Fibroblast of pulmonary artery (primary cell): ENCODE measurements at regions not wholly inside any gene's neighbourhood (a gene's known extent, or its start where the extent isn't known, plus 50 kb on each side); places are given as distances from the start of the nearest gene placed in this dataset.
A peak's percentile ranks its signal among the peaks of the same experiment; 100 is the strongest.

Source experiments
- DNase-seq: peaks from one replicate; pipeline ENCODE4 v3.0.0-alpha.2; 2010; ENCODE audit warnings: low read depth
- H3K4me3 ChIP-seq: replicated peaks from 2 replicates; pipeline ENCODE4 v1.5.1; 2011; ENCODE audit warnings: low read depth, mild to moderate bottlenecking, control low read depth, low read length, moderate library complexity
- CTCF ChIP-seq: IDR thresholded peaks from 2 replicates; pipeline ENCODE4 v1.5.1; 2011; ENCODE audit warnings: mild to moderate bottlenecking, control low read depth, low read length, inconsistent platforms; ENCODE audit errors: missing control alignments

- no peak for DNase-seq
- H3K4me3 ChIP-seq = no peak overlapping the region
- TF ChIP-seq CTCF = no peak
Measured at GRCh38 chr1:87686671-87687070, 358.0 kb downstream of the LMO4 start.

DNA sequence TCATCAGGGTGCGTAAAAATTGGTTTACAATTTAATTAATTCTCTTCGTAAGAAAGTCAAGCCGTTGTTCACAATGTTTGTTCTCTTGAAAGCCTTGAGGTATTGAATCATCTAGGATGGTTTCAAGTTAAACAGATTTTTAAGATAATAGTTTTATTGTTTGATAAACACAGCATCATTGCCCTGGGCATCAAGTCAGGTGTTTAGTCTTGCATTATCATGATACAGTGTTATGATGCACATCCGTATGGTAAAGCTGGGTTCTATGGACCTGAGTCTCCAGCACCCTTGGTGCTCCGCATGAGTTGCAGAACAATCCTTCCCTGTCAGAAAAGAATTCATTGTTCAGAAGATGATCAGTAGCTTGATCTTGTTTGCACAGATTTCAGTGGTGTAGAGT lies 359.5 kb downstream of the LMO4 start:
- H3K4me3 ChIP-seq = no peak overlapping the region
- TF ChIP-seq CTCF = no peak
- DNase-seq = no peak

DNA sequence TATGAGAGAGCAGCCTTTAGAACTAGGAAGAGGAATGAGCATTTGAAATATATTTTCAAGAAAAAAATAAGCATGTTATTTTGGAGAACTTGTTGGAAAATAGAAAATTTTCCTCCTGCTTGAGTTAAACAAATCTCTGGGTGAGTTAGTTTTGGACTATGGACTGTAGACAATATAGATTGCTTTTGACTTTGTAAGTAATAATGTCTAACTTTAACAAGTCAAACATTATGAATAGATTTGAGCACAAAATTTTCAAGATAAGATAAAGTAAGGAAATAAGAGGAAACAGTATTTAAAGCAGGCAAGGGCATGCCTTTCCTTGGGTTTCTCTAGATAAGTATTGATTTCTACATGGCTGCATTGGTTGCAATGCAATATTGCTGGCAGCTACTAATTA lies 360.8 kb downstream of the LMO4 start:
- no peak overlapping the region for H3K4me3 ChIP-seq
- DNase-seq = no peak
- TF ChIP-seq CTCF = no peak

DNA sequence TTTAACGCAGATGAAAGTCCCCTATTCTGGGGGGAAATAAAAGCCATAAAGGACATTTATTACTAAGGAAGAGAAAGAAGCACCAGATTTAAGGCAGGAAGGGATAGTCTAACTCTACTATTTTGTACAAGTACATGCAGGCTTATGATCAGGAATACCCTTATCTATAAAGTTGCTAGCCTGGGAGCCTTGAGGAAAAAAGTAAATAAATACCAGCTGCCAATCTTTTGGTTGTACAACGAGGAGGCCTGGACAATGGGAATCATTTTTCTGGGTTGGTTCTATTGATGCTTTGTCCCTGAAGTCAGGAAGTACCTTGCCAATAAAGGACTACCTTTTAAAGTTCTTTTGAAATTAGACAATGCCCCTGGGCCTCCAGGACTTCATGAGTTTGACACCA lies 367.8 kb downstream of the LMO4 start:
- DNase-seq = no peak
- no peak overlapping the region for H3K4me3 ChIP-seq
- TF ChIP-seq CTCF = no peak

GRCh38 chr1:87702455-87702854 lies 373.8 kb downstream of the LMO4 start:
- no peak for DNase-seq
- TF ChIP-seq CTCF = no peak
- no peak overlapping the region for H3K4me3 ChIP-seq

GRCh38 chr1:87705233-87705632 lies 376.6 kb downstream of the LMO4 start:
- DNase-seq = no peak
- no peak overlapping the region for H3K4me3 ChIP-seq
- TF ChIP-seq CTCF = no peak

DNA sequence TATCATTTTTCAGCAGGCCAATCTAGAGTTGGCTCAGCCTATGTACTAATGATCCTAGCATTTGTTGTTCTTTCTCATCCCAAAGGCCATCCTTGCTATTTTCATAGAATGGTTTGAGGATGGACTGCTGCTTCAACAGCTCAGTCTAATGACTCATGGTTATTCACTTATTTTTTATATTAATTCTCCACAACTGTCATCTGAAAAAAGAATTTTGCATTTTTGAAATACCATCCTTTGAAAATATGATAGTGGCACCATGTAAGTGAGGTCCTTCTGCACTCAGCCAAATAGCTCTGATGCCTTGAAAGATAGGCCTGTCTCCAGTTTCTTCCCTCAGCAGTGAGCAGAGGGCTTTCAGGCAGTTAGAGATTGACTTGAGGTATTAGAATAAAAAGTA lies 377.5 kb downstream of the LMO4 start:
- no peak for TF ChIP-seq CTCF
- DNase-seq = peak; percentile 17

More for the DNA sequence above, 377.5 kb downstream of the LMO4 start:
- H3K4me3 ChIP-seq = no peak overlapping the region
